BLaER1 (cell line): ENCODE measurements at regions not wholly inside any gene's neighbourhood (a gene's known extent, or its start where the extent isn't known, plus 50 kb on each side); places are given as distances from the start of the nearest gene placed in this dataset.

Experiments
- H3K27ac ChIP-seq: shearing (Covaris generic); formaldehyde crosslinking; 2 replicates; pipeline ENCODE4 v1.8.1; 2022
- H3K27me3 ChIP-seq: shearing (Covaris generic); formaldehyde crosslinking; 2 replicates; pipeline ENCODE4 v1.8.1; 2022
- H3K36me3 ChIP-seq: shearing (Covaris generic); formaldehyde crosslinking; 2 replicates; pipeline ENCODE4 v1.8.1; 2022
- H3K4me1 ChIP-seq: shearing (Covaris generic); formaldehyde crosslinking; 2 replicates; pipeline ENCODE4 v1.8.1; 2022
- H3K4me2 ChIP-seq: shearing (Covaris generic); formaldehyde crosslinking; 2 replicates; pipeline ENCODE4 v1.8.1; 2022
- H3K4me3 ChIP-seq: shearing (Covaris generic); formaldehyde crosslinking; 2 replicates; pipeline ENCODE4 v1.8.1; 2022
- H3K9ac ChIP-seq: shearing (Covaris generic); formaldehyde crosslinking; 2 replicates; pipeline ENCODE4 v1.8.1; 2022
- H3K9me3 ChIP-seq: shearing (Covaris generic); formaldehyde crosslinking; 2 replicates; pipeline ENCODE4 v1.8.1; 2022
- H4K20me1 ChIP-seq: shearing (Covaris generic); formaldehyde crosslinking; 2 replicates; pipeline ENCODE4 v1.8.1; 2022
- Cebpa-rat ChIP-seq: shearing (Covaris generic); IDR thresholded peaks from 2 replicates; pipeline ENCODE4 v1.8.1; 2022

DNA sequence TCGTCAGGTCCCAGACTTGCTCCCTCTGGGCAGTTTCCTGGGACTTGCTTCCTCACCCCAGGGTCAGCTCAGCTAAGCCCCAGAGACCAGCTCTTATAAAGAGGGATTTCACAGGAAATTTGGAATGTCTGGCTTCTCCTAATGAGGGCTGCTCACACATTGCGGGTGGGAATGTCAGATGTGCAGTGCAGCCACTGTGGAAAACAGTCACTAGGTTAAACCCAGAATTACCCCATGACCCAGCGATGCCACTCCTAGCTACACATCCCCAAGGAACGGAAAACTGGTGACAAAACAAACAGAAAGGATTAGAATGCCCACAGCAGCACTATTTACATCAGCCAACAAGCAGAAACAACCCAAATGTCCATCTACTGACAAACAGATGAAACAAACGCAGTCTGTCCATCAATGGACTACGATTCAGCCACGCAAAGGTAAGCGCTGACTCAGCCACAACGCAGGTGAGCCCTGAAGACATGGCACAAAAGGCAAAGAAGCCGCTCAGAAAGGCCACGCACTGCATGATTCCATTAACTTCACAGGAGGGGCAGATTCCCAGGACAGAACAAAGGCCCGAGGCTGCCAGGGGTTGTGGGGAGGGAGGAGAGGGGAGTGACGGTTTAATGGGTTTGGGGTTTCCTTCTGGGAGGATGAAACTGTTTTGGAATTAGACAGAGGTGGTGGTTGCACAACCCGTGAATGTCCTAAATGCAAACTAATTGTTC lies 63.0 kb downstream of the NCOR2 start:
- TF ChIP-seq Cebpa-rat, result no peak
- Histone ChIP-seq H4K20me1 (peaks cover 100% of the 10 kb centered on the region), H3K4me1 (peaks cover 97% of the 10 kb centered on the region), H3K9ac (no peak overlapping the region), H3K27ac (no peak overlapping the region), H3K9me3 (no peaks in the 10 kb centered on the region), H3K36me3 (peaks cover 14% of the 10 kb centered on the region; the same call in 1 of the 2 replicates), H3K4me2 (no peak overlapping the region), H3K27me3 (no peaks in the 10 kb centered on the region), H3K4me3 (no peak overlapping the region)

DNA sequence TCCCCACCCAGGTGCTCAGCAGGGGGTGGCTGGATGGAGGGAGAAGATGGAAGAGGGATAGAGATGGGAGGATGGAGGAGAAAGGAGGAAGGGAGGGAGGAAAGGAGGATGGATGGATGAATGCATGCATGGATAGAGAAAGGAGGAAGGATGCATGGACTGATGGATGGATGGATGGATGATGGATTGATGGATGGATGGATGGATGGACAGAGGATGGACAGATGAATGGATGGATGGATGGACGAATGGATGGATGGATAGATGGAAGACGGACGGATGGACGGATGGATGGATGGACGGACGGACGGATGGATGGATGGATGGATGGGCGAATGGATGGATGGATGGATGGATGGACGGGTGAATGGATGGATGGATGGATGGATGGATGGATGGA lies 64.1 kb downstream of the NCOR2 start:
- no peak overlapping the region for H3K4me2 ChIP-seq
- H3K9ac ChIP-seq, result no peak overlapping the region
- TF ChIP-seq Cebpa-rat, result no peak
- H4K20me1 ChIP-seq, result peaks cover 100% of the 10 kb centered on the region
- peaks cover 14% of the 10 kb centered on the region; the same call in 1 of the 2 replicates for H3K36me3 ChIP-seq
- no peaks in the 10 kb centered on the region for H3K9me3 ChIP-seq
- no peak overlapping the region for H3K4me3 ChIP-seq
- H3K27ac ChIP-seq, result no peak overlapping the region
- H3K27me3 ChIP-seq, result no peaks in the 10 kb centered on the region
- H3K4me1 ChIP-seq, result peaks cover 97% of the 10 kb centered on the region

DNA sequence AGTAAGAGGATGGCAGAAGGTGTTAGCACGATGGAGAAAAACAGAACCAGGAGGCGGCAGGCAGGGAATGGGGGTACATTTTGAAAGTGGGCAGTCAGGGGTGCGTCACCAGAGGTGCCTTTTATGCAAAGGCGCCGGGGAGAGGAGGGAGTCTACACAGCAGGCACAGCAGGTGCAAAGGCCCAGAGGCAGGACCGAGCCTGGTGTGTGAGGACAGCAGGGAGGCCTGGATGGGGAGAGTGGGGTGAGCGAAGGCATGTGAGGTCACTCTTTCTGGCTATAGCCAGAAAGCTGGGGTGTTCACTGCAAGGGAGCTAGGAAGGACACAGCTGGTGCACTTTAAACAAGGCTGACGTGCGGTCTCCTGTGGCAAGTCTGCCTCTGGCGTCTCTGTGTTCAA lies 65.0 kb downstream of the NCOR2 start:
- H3K4me2 ChIP-seq, result peak overlapping the region; percentile 77
- no peak for TF ChIP-seq Cebpa-rat
- no peak overlapping the region for H3K27ac ChIP-seq
- no peaks in the 10 kb centered on the region for H3K9me3 ChIP-seq
- H3K36me3 ChIP-seq, result peaks cover 14% of the 10 kb centered on the region; the same call in 1 of the 2 replicates
- H3K27me3 ChIP-seq, result no peaks in the 10 kb centered on the region
- H4K20me1 ChIP-seq, result peaks cover 100% of the 10 kb centered on the region
- no peak overlapping the region for H3K4me3 ChIP-seq
- no peak overlapping the region for H3K9ac ChIP-seq
- H3K4me1 ChIP-seq, result peaks cover 97% of the 10 kb centered on the region

DNA sequence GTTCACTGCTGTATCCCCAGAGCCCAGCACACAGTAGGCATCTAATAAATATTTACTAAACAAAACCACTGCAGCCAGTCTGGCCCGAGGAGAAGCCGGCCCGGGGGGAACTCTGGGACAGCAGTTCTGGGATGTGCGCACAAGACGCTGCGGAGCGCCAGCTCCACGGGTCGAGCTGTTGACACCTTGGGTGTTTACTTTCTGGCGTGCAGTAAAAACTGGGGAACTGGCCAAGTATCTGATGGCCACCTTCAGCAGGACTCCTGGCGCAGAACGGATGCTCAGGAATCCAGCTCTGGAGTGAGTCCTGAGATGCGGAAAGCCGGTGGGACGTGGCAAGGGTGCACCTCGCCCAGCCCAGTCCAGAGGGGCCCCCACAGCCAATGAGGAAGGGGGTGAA lies 65.6 kb downstream of the NCOR2 start:
- Histone ChIP-seq H3K36me3 (peaks cover 14% of the 10 kb centered on the region; the same call in 1 of the 2 replicates), H3K4me2 (peak overlapping the region; percentile 77), H3K27ac (no peak overlapping the region), H3K4me1 (peaks cover 97% of the 10 kb centered on the region), H3K9me3 (no peaks in the 10 kb centered on the region), H3K4me3 (no peak overlapping the region), H3K9ac (no peak overlapping the region), H3K27me3 (no peaks in the 10 kb centered on the region), H4K20me1 (peaks cover 100% of the 10 kb centered on the region)
- TF ChIP-seq Cebpa-rat, result no peak

DNA sequence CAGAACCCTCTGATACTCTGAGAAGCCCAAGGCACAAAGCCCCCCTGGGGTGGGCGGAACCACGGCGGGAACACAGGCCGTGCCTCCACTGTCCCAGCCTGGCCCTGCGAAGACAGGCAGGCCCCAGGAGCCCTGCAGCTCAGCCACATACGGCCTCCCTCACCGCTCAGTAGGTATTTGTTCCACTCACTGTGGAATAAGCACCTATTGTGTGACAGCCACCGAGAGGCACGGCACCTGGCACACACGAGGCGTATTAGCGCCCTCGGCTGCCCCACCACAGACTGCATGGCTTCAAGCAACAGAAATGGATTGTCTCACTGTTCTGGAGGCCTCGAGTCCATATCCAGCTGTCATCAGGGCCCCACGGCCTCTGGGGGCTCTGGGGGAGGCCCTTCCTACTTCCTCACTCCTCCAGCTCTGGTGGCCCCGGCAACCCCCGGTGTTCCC lies 66.3 kb downstream of the NCOR2 start:
- no peaks in the 10 kb centered on the region for H3K9me3 ChIP-seq
- TF ChIP-seq Cebpa-rat, result no peak
- peaks cover 100% of the 10 kb centered on the region for H4K20me1 ChIP-seq
- H3K4me1 ChIP-seq, result peaks cover 97% of the 10 kb centered on the region
- H3K4me3 ChIP-seq, result no peak overlapping the region
- H3K27me3 ChIP-seq, result no peaks in the 10 kb centered on the region
- H3K4me2 ChIP-seq, result peak overlapping the region; percentile 77
- no peak overlapping the region for H3K27ac ChIP-seq
- H3K9ac ChIP-seq, result no peak overlapping the region
- peaks cover 14% of the 10 kb centered on the region; the same call in 1 of the 2 replicates for H3K36me3 ChIP-seq

DNA sequence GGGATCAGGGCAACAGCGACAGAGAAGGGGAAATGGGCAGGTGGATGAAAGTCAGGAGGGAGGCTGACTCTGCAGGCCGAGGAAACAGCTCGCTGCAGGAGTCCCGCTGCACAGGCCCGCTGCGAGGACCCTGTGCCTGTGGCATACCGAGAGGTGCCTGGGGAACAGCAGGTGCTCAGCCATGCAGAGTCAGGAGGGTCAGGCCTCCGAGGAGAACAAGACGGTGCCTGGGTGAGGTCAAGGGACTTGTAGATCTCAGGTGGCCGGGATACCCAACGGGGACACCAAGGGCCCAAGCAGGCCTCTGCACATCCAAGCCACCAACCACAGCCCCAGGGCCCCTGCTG lies 67.5 kb downstream of the NCOR2 start:
- Histone ChIP-seq H3K27ac (no peak overlapping the region), H3K27me3 (no peaks in the 10 kb centered on the region), H3K9me3 (no peaks in the 10 kb centered on the region), H3K9ac (no peak overlapping the region), H3K4me2 (peak overlapping the region; percentile 77), H3K4me1 (peaks cover 97% of the 10 kb centered on the region), H4K20me1 (peaks cover 100% of the 10 kb centered on the region), H3K4me3 (no peak overlapping the region), H3K36me3 (peaks cover 13% of the 10 kb centered on the region)
- no peak for TF ChIP-seq Cebpa-rat

DNA sequence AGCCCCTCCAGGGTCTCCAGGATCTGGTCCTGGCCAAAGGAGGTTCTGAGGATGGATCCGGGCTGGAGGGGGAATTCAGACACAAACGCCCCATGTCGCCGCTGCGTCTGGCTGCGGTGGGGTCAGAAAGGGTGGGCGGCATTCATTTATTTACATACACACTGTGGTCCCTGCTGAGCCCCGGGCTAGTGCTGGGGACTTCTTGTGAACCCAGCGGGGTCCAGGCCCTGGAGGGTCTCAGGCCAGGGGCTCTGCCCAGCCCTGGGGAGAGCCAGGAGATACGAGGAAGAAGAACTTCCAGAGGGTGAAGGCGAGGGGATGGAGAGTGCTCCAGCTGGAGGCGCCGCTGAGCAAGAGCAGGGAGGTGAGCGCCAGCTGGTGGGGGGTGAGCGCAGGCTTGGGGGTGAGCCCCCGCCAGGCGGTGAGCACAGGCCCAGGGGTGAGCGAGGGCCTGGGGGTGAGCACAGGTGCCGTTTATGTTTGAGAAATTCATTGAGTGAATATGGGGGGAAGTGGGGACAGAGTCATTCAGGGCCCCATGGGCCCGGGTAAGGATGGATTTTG lies 68.1 kb downstream of the NCOR2 start:
- Histone ChIP-seq H3K4me1 (peaks cover 97% of the 10 kb centered on the region), H3K4me2 (peak overlapping the region; percentile 77), H3K36me3 (peaks cover 19% of the 10 kb centered on the region), H3K27me3 (no peaks in the 10 kb centered on the region), H4K20me1 (peaks cover 100% of the 10 kb centered on the region), H3K9ac (no peak overlapping the region), H3K4me3 (no peak overlapping the region), H3K27ac (no peak overlapping the region), H3K9me3 (no peaks in the 10 kb centered on the region)
- no peak for TF ChIP-seq Cebpa-rat

DNA sequence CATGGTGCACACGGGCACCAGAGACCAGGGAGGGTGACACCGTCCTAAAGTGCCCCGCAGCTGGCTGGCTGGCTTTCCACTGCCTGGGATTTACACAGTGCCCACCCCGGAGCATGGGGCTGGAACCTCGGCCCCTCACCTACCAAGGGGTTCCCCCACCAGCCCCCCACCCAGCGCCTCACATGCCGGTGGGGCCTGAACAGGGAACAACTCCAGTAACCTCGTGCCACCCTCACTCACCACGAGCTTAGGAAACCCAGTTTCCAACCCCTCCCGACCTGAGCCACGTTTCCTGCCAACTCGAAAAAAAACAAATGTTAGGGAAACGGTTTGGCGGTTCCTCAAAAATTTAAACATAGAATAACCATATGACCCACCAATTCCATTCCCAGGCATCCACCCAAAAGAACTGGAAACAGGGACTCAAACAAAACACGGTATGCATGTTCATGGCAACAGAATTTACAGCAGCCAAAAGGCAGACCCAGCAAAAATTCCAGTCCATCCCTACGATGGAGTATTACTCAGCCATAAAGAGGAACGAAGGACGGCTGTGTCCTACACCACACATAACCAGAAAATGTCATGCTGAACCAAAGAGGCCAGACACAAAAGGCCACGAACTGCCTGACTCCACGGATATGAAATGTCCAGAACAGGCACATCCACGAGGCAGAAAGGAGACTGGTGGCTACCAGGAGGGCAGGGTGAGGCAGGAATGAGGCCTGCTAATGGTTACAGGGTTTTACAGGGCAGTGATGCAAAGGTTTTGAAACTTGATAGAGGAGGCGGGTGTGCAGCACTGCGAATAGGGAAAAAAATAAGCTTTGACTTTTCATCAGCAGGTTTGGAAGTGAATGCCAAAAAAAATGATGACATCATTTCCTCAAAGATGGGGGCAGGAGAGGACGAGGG lies 68.9 kb downstream of the NCOR2 start:
- H4K20me1 ChIP-seq, result peaks cover 100% of the 10 kb centered on the region
- peak overlapping the region; percentile 27; the same call in 1 of the 2 replicates for H3K9ac ChIP-seq
- peaks cover 26% of the 10 kb centered on the region for H3K36me3 ChIP-seq
- H3K9me3 ChIP-seq, result no peaks in the 10 kb centered on the region
- H3K27me3 ChIP-seq, result no peaks in the 10 kb centered on the region
- TF ChIP-seq Cebpa-rat, result no peak
- H3K27ac ChIP-seq, result peak overlapping the region; percentile 52
- no peak overlapping the region for H3K4me3 ChIP-seq
- H3K4me2 ChIP-seq, result peak overlapping the region; percentile 77
- peaks cover 97% of the 10 kb centered on the region for H3K4me1 ChIP-seq

DNA sequence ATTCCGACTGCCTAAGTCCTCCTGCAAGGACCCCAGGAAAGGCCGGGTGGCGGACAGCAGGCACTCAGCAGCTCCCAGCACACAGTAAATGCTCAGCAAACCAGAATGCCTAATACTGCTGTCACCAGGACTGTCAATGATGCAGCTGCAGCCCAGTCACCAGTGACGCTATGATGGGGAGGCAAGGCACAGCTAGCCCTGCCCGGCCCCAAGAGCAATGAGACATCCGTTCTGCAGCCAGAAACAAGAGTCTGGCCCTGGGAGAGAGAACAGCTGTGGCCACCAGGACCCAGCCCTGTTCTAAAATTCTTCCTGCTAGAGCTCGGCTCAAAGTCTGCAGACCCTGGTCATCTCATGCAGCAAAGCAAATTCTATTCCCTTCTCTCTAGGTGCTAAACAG lies 69.8 kb downstream of the NCOR2 start:
- no peak overlapping the region for H3K4me3 ChIP-seq
- no peaks in the 10 kb centered on the region for H3K27me3 ChIP-seq
- peak overlapping the region; percentile 77 for H3K4me2 ChIP-seq
- H3K27ac ChIP-seq, result peak overlapping the region; percentile 52; the same call in 1 of the 2 replicates
- peaks cover 100% of the 10 kb centered on the region for H4K20me1 ChIP-seq
- no peaks in the 10 kb centered on the region for H3K9me3 ChIP-seq
- H3K9ac ChIP-seq, result 0 out of 2 replicates have a peak overlapping the region, but pooled peaks have one; percentile 9
- peaks cover 30% of the 10 kb centered on the region for H3K36me3 ChIP-seq
- peaks cover 100% of the 10 kb centered on the region for H3K4me1 ChIP-seq
- no peak for TF ChIP-seq Cebpa-rat
